Activated naive CD4-positive, alpha-beta T cell treated with anti-CD3 and anti-CD28 coated beads for 36 hours (primary cell): ENCODE measurements at regions not wholly inside any gene's neighbourhood (a gene's known extent, or its start where the extent isn't known, plus 50 kb on each side); places are given as distances from the start of the nearest gene placed in this dataset.

Experiments
- CTCF ChIA-PET: fragments of 350-600 bp; sonication (Branson Sonifier 250); formaldehyde crosslinking; loops from one replicate; lab custom pipeline; 2021; ENCODE audit warnings: antibody characterized with exemption; lab: Charles Lee
- DNase-seq: peaks from one replicate; pipeline ENCODE4 v3.0.0-alpha.2; 2020
- H3K27ac Mint-ChIP-seq: one replicate; pipeline ENCODE4 v1.8.0; 2021; ENCODE audit warnings: mild to moderate bottlenecking, mixed read lengths
- H3K27me3 Mint-ChIP-seq: one replicate; pipeline ENCODE4 v1.8.0; 2021; ENCODE audit warnings: low read depth, mixed read lengths
- H3K36me3 Mint-ChIP-seq: one replicate; pipeline ENCODE4 v1.8.0; 2021; ENCODE audit warnings: low read depth, mixed read lengths
- H3K4me1 Mint-ChIP-seq: one replicate; pipeline ENCODE4 v1.8.0; 2021; ENCODE audit warnings: low read depth, mixed read lengths
- H3K4me3 Mint-ChIP-seq: one replicate; pipeline ENCODE4 v1.8.0; 2021; ENCODE audit warnings: mild to moderate bottlenecking, moderate library complexity, mixed read lengths
- H3K9me3 Mint-ChIP-seq: one replicate; pipeline ENCODE4 v1.8.0; 2021; ENCODE audit warnings: mixed read lengths
- intact Hi-C: fragments of 100-400 bp; cut with micrococcal nuclease; formaldehyde crosslinking; loops from one replicate; pipeline ENCODE4 v1.15.1; 2023

DNA sequence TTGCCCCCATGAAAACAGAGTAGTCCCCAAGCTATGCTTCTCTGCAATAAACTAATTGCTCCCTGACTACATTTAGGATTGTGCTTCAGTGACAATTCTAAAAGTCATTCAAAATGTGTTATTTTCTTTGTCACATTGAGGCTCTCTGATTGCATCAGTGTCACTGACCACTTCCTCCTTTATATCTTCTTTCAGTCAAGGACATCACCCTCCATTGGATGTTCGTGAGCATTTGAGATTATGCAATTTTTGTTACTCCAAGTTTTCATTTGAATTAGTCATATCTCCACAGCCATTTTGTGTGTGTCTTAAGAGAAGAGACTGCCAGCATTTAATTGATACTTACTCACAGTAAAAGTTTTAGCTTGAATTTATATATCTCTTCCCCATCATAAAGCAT, 780.8 kb upstream of the GCFC2 start:
- H3K4me3 Mint-ChIP-seq: no peak overlapping the region
- no peak overlapping the region for H3K27ac Mint-ChIP-seq
- H3K4me1 Mint-ChIP-seq: no peaks in the 10 kb centered on the region
- CTCF ChIA-PET: no interaction called here
- H3K27me3 Mint-ChIP-seq: no peaks in the 10 kb centered on the region
- intact Hi-C loops: no loop called here
- H3K9me3 Mint-ChIP-seq: peaks cover 5% of the 10 kb centered on the region
- H3K36me3 Mint-ChIP-seq: no peaks in the 10 kb centered on the region
- no peak for DNase-seq

DNA sequence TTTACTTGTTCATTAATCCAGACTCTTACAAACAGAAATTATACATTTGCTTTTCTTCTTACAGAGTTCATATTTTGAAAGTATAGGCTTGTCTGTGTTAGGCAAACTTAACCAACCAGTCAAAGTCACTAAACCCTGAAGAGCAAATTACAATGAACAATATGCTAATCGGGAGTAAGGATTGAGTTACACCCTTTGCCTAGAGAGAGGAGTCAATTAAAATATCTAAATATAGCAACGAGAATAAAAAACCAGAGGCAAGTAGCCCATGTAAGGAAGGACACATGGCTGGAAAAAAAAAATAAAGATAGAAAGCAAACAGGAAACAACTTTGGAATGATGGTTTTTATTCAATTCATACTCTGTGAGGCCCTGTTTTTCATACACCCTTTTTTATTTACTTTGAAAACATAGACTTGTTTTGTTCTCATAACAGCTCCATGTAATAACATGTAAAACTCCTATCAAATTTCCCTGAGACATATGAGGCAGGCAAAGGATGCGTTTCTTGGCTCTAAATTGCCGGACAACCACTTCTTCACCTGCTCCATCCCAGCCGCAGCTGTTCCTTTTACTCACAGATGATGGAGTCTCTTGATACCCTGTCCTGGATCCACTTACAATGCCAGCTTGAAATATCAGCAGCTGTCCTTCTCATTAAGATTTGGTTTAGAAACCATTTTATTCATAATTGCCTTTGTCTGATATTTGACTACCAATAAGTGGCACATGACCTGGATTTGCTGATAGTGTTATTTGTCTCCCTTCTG, 767.7 kb upstream of the GCFC2 start:
- intact Hi-C loops: no loop called here
- no peaks in the 10 kb centered on the region for H3K9me3 Mint-ChIP-seq
- no peaks in the 10 kb centered on the region for H3K4me1 Mint-ChIP-seq
- CTCF ChIA-PET: interaction anchor here (0.6 kb wide), 1 partner anchor 106 kb away, joined by 6 read pairs; no protein-coding TSS in a partner anchor
- no peaks in the 10 kb centered on the region for H3K27me3 Mint-ChIP-seq
- no peak for DNase-seq
- H3K36me3 Mint-ChIP-seq: no peaks in the 10 kb centered on the region
- H3K27ac Mint-ChIP-seq: no peak overlapping the region
- no peak overlapping the region for H3K4me3 Mint-ChIP-seq

DNA sequence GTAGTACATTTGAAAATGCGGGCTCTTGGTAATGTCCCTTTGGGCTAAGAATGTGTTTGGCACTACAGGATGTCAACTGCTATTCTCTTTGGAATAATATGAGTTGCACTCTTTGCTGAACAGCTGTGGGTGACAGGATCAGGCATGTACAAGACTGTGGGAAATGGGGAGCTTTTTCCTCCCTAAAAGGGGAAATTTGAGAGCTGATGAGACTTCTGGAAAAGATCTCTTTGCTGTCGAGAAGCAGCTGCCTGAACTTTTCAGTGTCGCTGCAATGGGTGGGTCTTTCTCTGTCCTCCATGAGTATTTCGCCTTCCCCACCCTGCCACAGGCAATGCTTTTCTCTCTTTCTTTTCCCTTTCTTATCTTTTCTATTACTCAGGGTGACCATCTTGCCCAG, 762.2 kb upstream of the GCFC2 start:
- CTCF ChIA-PET: no interaction called here
- Mint-ChIP-seq H3K4me1 (no peaks in the 10 kb centered on the region), H3K27ac (no peak overlapping the region), H3K36me3 (no peaks in the 10 kb centered on the region), H3K27me3 (no peaks in the 10 kb centered on the region), H3K4me3 (no peak overlapping the region), H3K9me3 (peaks cover 11% of the 10 kb centered on the region)
- no peak for DNase-seq
- intact Hi-C loops: no loop called here

DNA sequence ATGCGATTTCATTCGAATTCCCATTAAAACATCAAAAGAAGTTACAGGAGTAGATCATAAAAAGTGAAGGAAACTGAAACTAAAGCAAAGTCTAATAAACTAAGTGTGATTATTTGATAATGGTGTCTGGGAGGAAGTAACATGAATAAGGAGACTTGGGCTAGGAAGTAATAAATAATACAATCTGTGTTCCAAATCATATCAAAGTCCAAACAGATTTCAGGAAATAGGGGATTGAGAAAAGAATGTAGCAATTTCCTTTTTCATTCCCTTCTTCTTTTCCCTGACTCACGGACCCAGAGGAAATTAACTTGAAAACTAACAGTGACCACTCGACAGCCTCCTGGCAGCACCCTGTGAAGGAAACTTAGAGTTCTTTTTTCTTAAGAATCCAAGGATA, 758.4 kb upstream of the GCFC2 start:
- Mint-ChIP-seq H3K27ac (no peak overlapping the region), H3K27me3 (no peaks in the 10 kb centered on the region), H3K36me3 (no peaks in the 10 kb centered on the region), H3K4me1 (no peaks in the 10 kb centered on the region), H3K9me3 (peaks cover 14% of the 10 kb centered on the region), H3K4me3 (no peak overlapping the region)
- CTCF ChIA-PET: no interaction called here
- DNase-seq: no peak
- intact Hi-C loops: no loop called here

DNA sequence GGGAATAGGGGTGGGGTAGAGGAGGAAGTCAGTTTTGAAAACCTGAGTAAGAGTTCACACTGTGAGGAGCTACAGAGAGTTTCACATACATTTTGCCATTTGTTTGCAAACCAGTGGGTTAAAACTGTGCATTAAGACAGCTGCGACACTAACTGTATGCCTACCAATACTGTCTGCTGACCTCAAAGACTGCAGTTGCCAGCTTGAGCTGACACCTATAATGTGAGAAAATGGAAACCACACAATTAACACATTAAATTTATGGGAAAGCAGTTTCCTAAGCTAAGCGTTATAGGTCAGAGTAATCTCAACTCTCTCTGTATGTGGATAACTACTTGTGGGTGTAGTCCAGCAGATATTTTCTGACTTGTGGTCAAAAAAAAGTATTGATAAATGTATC, 756.6 kb upstream of the GCFC2 start:
- H3K9me3 Mint-ChIP-seq: peaks cover 10% of the 10 kb centered on the region
- H3K4me1 Mint-ChIP-seq: no peaks in the 10 kb centered on the region
- H3K27ac Mint-ChIP-seq: no peak overlapping the region
- H3K27me3 Mint-ChIP-seq: no peaks in the 10 kb centered on the region
- no peak for DNase-seq
- intact Hi-C loops: no loop called here
- no peak overlapping the region for H3K4me3 Mint-ChIP-seq
- no peaks in the 10 kb centered on the region for H3K36me3 Mint-ChIP-seq
- CTCF ChIA-PET: no interaction called here

DNA sequence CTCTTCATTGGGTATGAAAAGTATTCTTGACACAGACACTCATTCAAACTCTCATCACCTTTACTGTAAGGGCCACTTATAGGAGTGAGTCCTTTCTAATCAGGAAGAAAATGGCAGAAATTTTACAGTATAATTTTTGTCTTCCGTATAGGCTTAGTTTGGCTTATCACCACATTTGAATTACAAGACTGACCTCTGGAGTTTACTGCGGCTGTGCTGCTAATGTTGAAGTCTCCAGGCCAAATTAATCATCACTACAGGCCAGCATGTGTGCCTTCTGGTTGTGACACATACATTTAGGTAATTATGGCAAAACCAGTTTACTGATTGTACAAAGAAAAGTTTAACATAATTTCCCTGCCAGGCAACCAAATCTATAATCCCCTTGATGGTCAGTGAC, 753.6 kb upstream of the GCFC2 start:
- intact Hi-C loops: no loop called here
- no peak overlapping the region for H3K27ac Mint-ChIP-seq
- no peaks in the 10 kb centered on the region for H3K27me3 Mint-ChIP-seq
- H3K4me1 Mint-ChIP-seq: no peaks in the 10 kb centered on the region
- CTCF ChIA-PET: no interaction called here
- no peak overlapping the region for H3K4me3 Mint-ChIP-seq
- H3K36me3 Mint-ChIP-seq: no peaks in the 10 kb centered on the region
- DNase-seq: no peak
- peaks cover 10% of the 10 kb centered on the region for H3K9me3 Mint-ChIP-seq

DNA sequence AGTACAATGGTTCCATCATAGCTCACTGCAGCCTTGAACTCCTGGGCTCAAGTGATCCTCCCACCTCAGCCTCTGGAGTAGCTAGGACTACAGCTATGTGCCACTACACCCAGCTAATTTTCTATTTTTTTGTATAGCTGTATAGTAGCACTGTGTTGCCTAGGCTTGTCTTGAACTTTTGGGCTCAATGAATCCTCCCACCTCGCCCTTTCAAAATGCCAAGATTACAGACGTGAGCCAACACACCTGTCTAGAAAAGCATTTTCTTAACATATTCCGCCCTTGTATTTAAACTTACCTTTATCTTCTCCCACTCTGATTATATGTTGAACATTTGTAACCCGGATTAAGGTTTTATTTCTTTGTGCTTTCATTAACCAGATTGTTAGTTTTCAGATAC, 750.7 kb upstream of the GCFC2 start:
- Mint-ChIP-seq H3K27me3 (no peaks in the 10 kb centered on the region), H3K36me3 (no peaks in the 10 kb centered on the region), H3K4me3 (no peak overlapping the region), H3K9me3 (peaks cover 9% of the 10 kb centered on the region), H3K27ac (no peak overlapping the region), H3K4me1 (no peaks in the 10 kb centered on the region)
- intact Hi-C loops: no loop called here
- CTCF ChIA-PET: no interaction called here
- no peak for DNase-seq

DNA sequence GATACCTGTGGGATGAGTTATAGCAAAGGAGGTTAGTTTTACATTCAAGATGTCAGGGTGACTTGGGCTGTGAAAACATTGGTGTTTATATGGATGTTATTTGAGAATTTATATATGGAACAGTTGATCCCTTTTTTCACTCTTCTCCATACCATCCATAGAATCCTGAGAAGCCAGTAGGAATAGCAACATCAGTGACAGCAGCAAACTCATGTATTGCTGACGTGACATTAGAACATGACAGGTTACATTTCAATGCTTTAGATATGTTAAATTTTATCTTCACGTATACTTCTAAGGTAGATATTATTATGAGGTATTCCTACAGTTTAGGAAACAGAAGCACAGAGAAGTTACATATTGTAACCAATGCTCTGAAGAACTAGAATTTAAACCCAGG, 745.2 kb upstream of the GCFC2 start:
- Mint-ChIP-seq H3K9me3 (peaks cover 9% of the 10 kb centered on the region), H3K4me1 (no peaks in the 10 kb centered on the region), H3K4me3 (no peak overlapping the region), H3K36me3 (no peaks in the 10 kb centered on the region), H3K27me3 (no peaks in the 10 kb centered on the region), H3K27ac (no peak overlapping the region)
- intact Hi-C loops: no loop called here
- CTCF ChIA-PET: no interaction called here
- no peak for DNase-seq

DNA sequence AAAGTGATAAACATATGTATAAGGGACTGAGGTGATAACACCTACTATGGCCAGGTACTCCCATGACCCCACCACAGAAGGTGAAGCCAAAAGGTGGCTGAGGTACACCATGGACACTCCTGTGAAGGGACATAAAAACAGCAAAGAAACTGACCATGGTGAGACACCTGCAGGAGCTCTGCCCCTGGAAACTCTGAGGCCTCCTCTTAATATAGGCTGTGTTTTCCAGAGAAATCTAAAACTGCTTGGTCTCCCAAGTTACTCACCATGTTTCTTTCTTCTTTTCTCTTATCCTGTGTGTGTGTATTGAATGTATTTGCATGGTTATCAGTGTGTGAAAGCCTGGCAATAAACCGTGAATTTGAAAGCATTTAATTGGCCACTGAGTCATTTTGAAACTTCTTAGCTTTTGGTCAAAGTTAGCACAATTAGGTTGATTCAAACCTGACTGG, 739.3 kb upstream of the GCFC2 start:
- Mint-ChIP-seq H3K9me3 (peaks cover 11% of the 10 kb centered on the region), H3K4me3 (no peak overlapping the region), H3K4me1 (no peaks in the 10 kb centered on the region), H3K27me3 (no peaks in the 10 kb centered on the region), H3K27ac (no peak overlapping the region), H3K36me3 (no peaks in the 10 kb centered on the region)
- intact Hi-C loops: no loop called here
- no peak for DNase-seq
- CTCF ChIA-PET: no interaction called here

DNA sequence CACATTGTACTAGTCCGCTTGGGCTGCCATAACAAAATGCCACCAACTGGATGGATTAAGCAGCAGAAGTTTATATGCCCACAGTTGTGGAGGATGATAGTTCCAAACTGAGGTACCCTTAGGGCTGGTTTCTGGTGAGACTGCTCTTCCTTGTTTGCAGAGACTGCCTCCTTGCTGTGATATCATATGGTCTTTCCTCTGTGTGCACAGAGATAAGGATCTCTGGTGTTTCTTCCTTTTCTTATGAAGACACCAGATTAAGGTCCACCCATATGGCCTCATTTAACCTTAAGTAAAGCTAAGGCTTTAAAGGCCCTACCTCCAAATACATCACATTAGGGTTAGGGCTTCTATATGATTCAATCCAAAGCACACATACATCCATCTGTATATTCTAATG, 738.2 kb upstream of the GCFC2 start:
- no peak overlapping the region for H3K27ac Mint-ChIP-seq
- intact Hi-C loops: no loop called here
- DNase-seq: no peak
- CTCF ChIA-PET: no interaction called here
- no peaks in the 10 kb centered on the region for H3K4me1 Mint-ChIP-seq
- no peak overlapping the region for H3K4me3 Mint-ChIP-seq
- H3K9me3 Mint-ChIP-seq: peaks cover 14% of the 10 kb centered on the region
- H3K27me3 Mint-ChIP-seq: no peaks in the 10 kb centered on the region
- no peaks in the 10 kb centered on the region for H3K36me3 Mint-ChIP-seq

DNA sequence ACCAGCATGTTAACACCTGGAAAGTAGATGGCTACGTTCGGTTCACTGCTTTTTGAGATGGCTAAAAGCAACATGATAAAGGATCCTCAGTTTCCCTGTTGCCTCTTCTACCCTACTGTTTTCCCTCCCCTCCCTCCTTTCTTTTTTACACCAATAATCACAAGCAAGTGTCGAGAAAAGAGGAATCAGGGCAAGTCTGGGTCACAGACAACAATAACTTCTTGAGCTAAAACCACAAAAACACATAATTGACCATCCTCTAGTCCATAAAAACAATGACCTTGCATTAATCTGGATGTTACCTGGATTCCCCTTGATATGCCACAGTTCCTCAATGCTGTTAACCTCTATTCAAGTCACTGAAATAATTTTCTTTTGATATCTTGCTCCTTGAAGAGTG, 736.6 kb upstream of the GCFC2 start:
- Mint-ChIP-seq H3K9me3 (peaks cover 19% of the 10 kb centered on the region), H3K4me3 (no peak overlapping the region), H3K27ac (no peak overlapping the region), H3K36me3 (no peaks in the 10 kb centered on the region), H3K27me3 (no peaks in the 10 kb centered on the region), H3K4me1 (no peaks in the 10 kb centered on the region)
- DNase-seq: no peak
- CTCF ChIA-PET: no interaction called here
- intact Hi-C loops: no loop called here

DNA sequence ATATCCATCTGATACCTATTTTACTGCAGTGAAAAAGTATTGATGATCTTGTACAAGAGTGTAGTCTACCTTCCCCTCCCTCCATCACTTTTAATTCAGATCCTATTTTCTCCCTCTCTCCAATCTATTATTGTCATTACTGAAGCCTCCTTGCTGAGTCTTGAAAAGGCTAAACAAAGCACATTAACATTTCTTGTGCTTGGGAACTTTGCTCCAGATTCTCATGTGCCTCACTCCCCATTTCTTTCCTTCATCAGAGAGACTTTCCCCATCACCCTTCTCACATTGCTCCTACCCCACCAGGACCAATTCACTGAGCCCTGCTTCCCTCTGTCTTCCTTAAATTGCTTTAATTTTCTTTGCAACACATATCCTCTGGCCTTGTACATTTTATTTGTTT, 736.2 kb upstream of the GCFC2 start:
- Mint-ChIP-seq H3K4me3 (no peak overlapping the region), H3K36me3 (no peaks in the 10 kb centered on the region), H3K27me3 (no peaks in the 10 kb centered on the region), H3K4me1 (no peaks in the 10 kb centered on the region), H3K9me3 (peaks cover 19% of the 10 kb centered on the region), H3K27ac (no peak overlapping the region)
- intact Hi-C loops: no loop called here
- CTCF ChIA-PET: no interaction called here
- DNase-seq: no peak

DNA sequence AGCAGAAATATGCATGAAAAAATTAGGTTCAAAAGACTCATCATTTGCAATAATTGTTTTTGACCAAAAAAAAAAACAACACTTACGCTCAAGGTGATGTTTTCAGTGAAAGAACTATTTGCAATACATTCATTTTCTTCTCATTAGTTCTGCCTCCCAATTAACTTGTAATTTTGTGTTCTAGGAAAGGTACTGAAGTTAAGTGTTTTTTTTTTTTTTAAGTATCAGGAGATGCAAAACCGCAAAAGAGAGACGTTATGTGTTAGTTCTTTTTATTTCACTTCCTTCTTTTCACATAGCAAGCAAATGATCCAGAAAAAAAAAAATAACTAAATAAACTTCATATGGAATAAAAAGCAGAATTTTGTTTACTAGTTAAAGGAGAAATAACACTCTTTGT, 735.2 kb upstream of the GCFC2 start:
- DNase-seq: no peak
- Mint-ChIP-seq H3K4me1 (no peaks in the 10 kb centered on the region), H3K36me3 (no peaks in the 10 kb centered on the region), H3K27me3 (no peaks in the 10 kb centered on the region), H3K4me3 (no peak overlapping the region), H3K9me3 (peaks cover 19% of the 10 kb centered on the region), H3K27ac (no peak overlapping the region)
- CTCF ChIA-PET: no interaction called here
- intact Hi-C loops: no loop called here
